B cell (primary cell): ENCODE measurements at regions not wholly inside any gene's neighbourhood (a gene's known extent, or its start where the extent isn't known, plus 50 kb on each side); places are given as distances from the start of the nearest gene placed in this dataset.

Source experiments
- ATAC-seq: fragments of 200-7000 bp; cut with Tn5 transposase; one replicate; pipeline ENCODE4 v1.10.0; 2021; ENCODE audit warnings: low read depth, mild to moderate bottlenecking, moderate number of reproducible peaks, moderate library complexity
- CTCF ChIA-PET: fragments of 350-600 bp; sonication (Branson Sonifier 250); formaldehyde crosslinking; loops from one replicate; lab custom pipeline; 2021; ENCODE audit warnings: antibody characterized with exemption, inconsistent platforms; lab: Charles Lee
- POLR2A ChIA-PET: fragments of 350-600 bp; sonication (Branson Sonifier 250); formaldehyde crosslinking; loops from one replicate; lab custom pipeline; 2021; ENCODE audit warnings: antibody characterized with exemption; lab: Charles Lee
- DNase-seq: peaks from one replicate; pipeline ENCODE4 v3.0.0; 2013
- H2AFZ ChIP-seq: 2 replicates; pipeline ENCODE4 v1.6.1; 2012; ENCODE audit warnings: mild to moderate bottlenecking, low read depth, low read length; ENCODE audit not compliant: insufficient read depth, poor library complexity, severe bottlenecking
- H3K27ac ChIP-seq, 2 donors: 1 replicate in 1 of 2; 2 replicates in 1 of 2; pipeline ENCODE4 v1.5.1; 2012 to 2013; ENCODE audit warnings: low read length in 2 of 2, mild to moderate bottlenecking in 2 of 2, moderate library complexity in 1 of 2
- H3K27me3 ChIP-seq, 4 experiments: fragments of 200-600 bp in 1 of 4; sonication (generic) in 1 of 4; replicated peaks in 1 of 4; 1 replicate in 2 of 4; 2 replicates in 2 of 4; pipeline versions ENCODE4 v1.6.1 to v1.7.0; 2013 to 2016; ENCODE audit warnings: low read length in 3 of 4, mild to moderate bottlenecking in 2 of 4, mixed read lengths in 1 of 4, moderate library complexity in 1 of 4; ENCODE audit not compliant: insufficient read depth in 4 of 4, control insufficient read depth in 3 of 4; ENCODE audit errors: control extremely low read depth in 1 of 4
- H3K36me3 ChIP-seq, 2 experiments: replicated peaks in 1 of 2; 1 replicate in 1 of 2; 2 replicates in 1 of 2; pipeline versions ENCODE4 v1.6.1 to v1.7.1; 2013; ENCODE audit warnings: low read length in 1 of 2; ENCODE audit not compliant: insufficient read depth in 2 of 2, control insufficient read depth in 1 of 2; ENCODE audit errors: control extremely low read depth in 1 of 2, extremely low read depth in 1 of 2
- H3K4me1 ChIP-seq, 2 donors: fragments of 200-600 bp in 1 of 2; sonication (generic) in 1 of 2; 1 replicate in 1 of 2; 2 replicates in 1 of 2; pipeline versions ENCODE4 v1.5.1 to v1.6.1; 2013 to 2017; ENCODE audit warnings: low read length in 2 of 2; ENCODE audit not compliant: control insufficient read depth in 2 of 2, insufficient read depth in 2 of 2
- H3K4me2 ChIP-seq: replicated peaks from 2 replicates; pipeline ENCODE3; 2012; ENCODE audit warnings: mild to moderate bottlenecking, low read depth, low read length; ENCODE audit not compliant: poor library complexity, severe bottlenecking
- H3K4me3 ChIP-seq, 5 experiments: fragments of 200-600 bp in 1 of 5; sonication (generic) in 1 of 5; 1 replicate in 3 of 5; 2 replicates in 2 of 5; pipeline versions ENCODE4 v1.5.1 to v1.7.0; 2011 to 2016; ENCODE audit warnings: low read length in 4 of 5, mild to moderate bottlenecking in 4 of 5, low read depth in 2 of 5, control low read depth in 1 of 5, moderate library complexity in 1 of 5; ENCODE audit not compliant: insufficient read depth in 1 of 5; ENCODE audit errors: control extremely low read depth in 1 of 5, extremely low read depth in 1 of 5
- H3K79me2 ChIP-seq: fragments of 200-600 bp; sonication (generic); one replicate; pipeline ENCODE4 v1.6.0; 2016; ENCODE audit warnings: low read length; ENCODE audit not compliant: control insufficient read depth, insufficient read depth
- H3K9ac ChIP-seq: fragments of 200-600 bp; sonication (generic); 2 replicates; pipeline ENCODE4 v1.6.1; 2017; ENCODE audit warnings: mild to moderate bottlenecking, low read length, moderate library complexity
- H3K9me3 ChIP-seq, 3 donors: one replicate each; pipeline versions ENCODE4 v1.6.1 to v1.7.1; 2013; ENCODE audit warnings: low read length in 2 of 3; ENCODE audit not compliant: control insufficient read depth in 2 of 3, insufficient read depth in 1 of 3; ENCODE audit errors: control extremely low read depth in 1 of 3
- H4K20me1 ChIP-seq: 2 replicates; pipeline ENCODE4 v1.6.0; 2012; ENCODE audit warnings: mild to moderate bottlenecking, low read length; ENCODE audit not compliant: insufficient read depth, control insufficient read depth, poor library complexity, severe bottlenecking
- H3K27ac Mint-ChIP-seq: one replicate; pipeline ENCODE4 v1.8.0; 2021; ENCODE audit warnings: mixed read lengths
- H3K27me3 Mint-ChIP-seq: one replicate; pipeline ENCODE4 v1.8.0; 2021; ENCODE audit warnings: mixed read lengths
- H3K4me1 Mint-ChIP-seq: one replicate; pipeline ENCODE4 v1.8.0; 2021; ENCODE audit warnings: mixed read lengths
- H3K4me3 Mint-ChIP-seq: one replicate; pipeline ENCODE4 v1.8.0; 2021; ENCODE audit warnings: mixed read lengths
- H3K9me3 Mint-ChIP-seq: one replicate; pipeline ENCODE4 v1.8.0; 2022; ENCODE audit warnings: mixed read lengths; ENCODE audit not compliant: insufficient read depth
- CTCF ChIP-seq: fragments of 200-600 bp; IDR thresholded peaks from one replicate; pipeline ENCODE4 v1.8.0; 2022; ENCODE audit warnings: antibody characterized with exemption, mild to moderate bottlenecking
- EZH2 ChIP-seq: IDR thresholded peaks from 2 replicates; pipeline ENCODE4 v1.6.1; 2012; ENCODE audit warnings: borderline replicate concordance, low read depth, mild to moderate bottlenecking, moderate library complexity, low read length; ENCODE audit not compliant: insufficient read depth, poor library complexity, severe bottlenecking
- WGBS: methylation state at CpG from one replicate; pipeline ENCODE4 v1.1.5; 2013; ENCODE audit warnings: missing lambda C conversion rate; ENCODE audit not compliant: insufficient coverage; 5-methylcytosine and 5-hydroxymethylcytosine counted together
- intact Hi-C: fragments of 100-400 bp; cut with micrococcal nuclease; formaldehyde crosslinking; loops from one replicate; pipeline ENCODE4 v1.10.0; 2022

- H2AFZ ChIP-seq = no peak overlapping the region
- no peaks in the 10 kb centered on the region for H3K27me3 ChIP-seq
- H3K27ac ChIP-seq = no peak overlapping the region
- no peaks in the 10 kb centered on the region for H3K27me3 Mint-ChIP-seq
- no peak overlapping the region for H3K4me2 ChIP-seq
- 100% methylated on average over 1 of the region's 1 CpG for WGBS
- no peak overlapping the region for H3K9ac ChIP-seq
- ChIA-PET CTCF (no interaction called here), POLR2A (no interaction called here)
- H3K27ac Mint-ChIP-seq = no peak overlapping the region
- H3K4me1 Mint-ChIP-seq = no peaks in the 10 kb centered on the region
- H3K36me3 ChIP-seq = no peaks in the 10 kb centered on the region
- no peaks in the 10 kb centered on the region for H4K20me1 ChIP-seq
- TF ChIP-seq CTCF (no peak), EZH2 (no peak)
- no peak overlapping the region for H3K4me3 ChIP-seq
- H3K79me2 ChIP-seq = no peaks in the 10 kb centered on the region
- intact Hi-C loops = no loop called here
- peaks cover 0 to 13% (median 4%) of the 10 kb centered on the region in 3 donors for H3K9me3 ChIP-seq
- DNase-seq (no peak), ATAC-seq (no peak)
- H3K4me1 ChIP-seq = no peaks in the 10 kb centered on the region
- H3K9me3 Mint-ChIP-seq = peaks cover 6% of the 10 kb centered on the region
- H3K4me3 Mint-ChIP-seq = no peak overlapping the region
These were observed 53.4 kb upstream of the STX18 start for GRCh38 chr4:4595252-4595651.

GRCh38 chr4:4594285-4594920 lies 52.6 kb upstream of the STX18 start:
- POLR2A ChIA-PET = no interaction called here
- intact Hi-C loops = no loop called here
- Histone ChIP-seq H4K20me1 (no peaks in the 10 kb centered on the region), H3K36me3 (no peaks in the 10 kb centered on the region), H3K27me3 (no peaks in the 10 kb centered on the region), H3K4me2 (no peak overlapping the region), H3K9me3 (peaks cover 0 to 13% (median 4%) of the 10 kb centered on the region in 3 donors), H3K9ac (no peak overlapping the region), H3K79me2 (no peaks in the 10 kb centered on the region), H3K4me1 (no peaks in the 10 kb centered on the region), H3K27ac (no peak overlapping the region), H2AFZ (no peak overlapping the region), H3K4me3 (no peak overlapping the region)
- WGBS = 96% methylated on average over 6 of the region's 6 CpGs
- no peak for DNase-seq
- CTCF ChIA-PET = no interaction called here
- Mint-ChIP-seq H3K4me1 (no peaks in the 10 kb centered on the region), H3K27me3 (no peaks in the 10 kb centered on the region), H3K27ac (no peak overlapping the region), H3K4me3 (no peak overlapping the region), H3K9me3 (peaks cover 6% of the 10 kb centered on the region)
- ATAC-seq = no peak
- TF ChIP-seq CTCF = no peak
- no peak for TF ChIP-seq EZH2
